Heart left ventricle (tissue), 16 donors: ENCODE measurements at regions not wholly inside any gene's neighbourhood (a gene's known extent, or its start where the extent isn't known, plus 50 kb on each side); places are given as distances from the start of the nearest gene placed in this dataset.

ENCODE experiments used
- ATAC-seq, 4 donors: fragments of 200-7000 bp; cut with Tn5 transposase; one replicate each; pipeline ENCODE4 v1.9.1; 2020 to 2022; ENCODE audit warnings: moderate library complexity in 4 of 4, mild to moderate bottlenecking in 3 of 4, moderate number of reproducible peaks in 1 of 4
- DNase-seq, 5 donors: peaks; one replicate each; pipeline ENCODE4 v3.0.0-alpha.2; 2020
- H3K27ac ChIP-seq, 12 donors: fragments of 200-600 bp; sonication (generic) in 4 of 12; one replicate each; pipeline versions ENCODE4 v1.5.0 to v1.8.0; 2016 to 2022; ENCODE audit warnings: mild to moderate bottlenecking in 2 of 12
- H3K27me3 ChIP-seq, 9 donors: fragments of 200-600 bp; sonication (generic) in 2 of 9; one replicate each; pipeline versions ENCODE4 v1.5.1 to v1.8.0; 2016 to 2022; ENCODE audit warnings: mild to moderate bottlenecking in 3 of 9
- H3K36me3 ChIP-seq, 9 donors: fragments of 200-600 bp; sonication (generic) in 2 of 9; one replicate each; pipeline versions ENCODE4 v1.5.0 to v1.8.0; 2018 to 2022; ENCODE audit warnings: mild to moderate bottlenecking in 2 of 9
- H3K4me1 ChIP-seq, 12 donors: fragments of 200-600 bp; sonication (generic) in 4 of 12; one replicate each; pipeline versions ENCODE4 v1.5.0 to v1.8.0; 2016 to 2022; ENCODE audit warnings: mild to moderate bottlenecking in 3 of 12
- H3K4me3 ChIP-seq, 12 donors: fragments of 200-600 bp; sonication (generic) in 4 of 12; one replicate each; pipeline versions ENCODE4 v1.5.0 to v1.8.0; 2017 to 2022; ENCODE audit warnings: mild to moderate bottlenecking in 9 of 12, moderate library complexity in 4 of 12
- H3K9me3 ChIP-seq, 12 donors: fragments of 200-600 bp; sonication (generic) in 4 of 12; one replicate each; pipeline versions ENCODE4 v1.5.0 to v1.8.0; 2016 to 2022; ENCODE audit warnings: mild to moderate bottlenecking in 1 of 12
- POLR2A ChIP-seq, 2 donors: fragments of 450-650 bp; IDR thresholded peaks; one replicate each; pipeline ENCODE4 v1.6.1; 2017; ENCODE audit warnings: antibody characterized with exemption in 2 of 2, mild to moderate bottlenecking in 2 of 2, moderate library complexity in 2 of 2
- WGBS, 4 donors: extraction: QIAGEN DNeasy Blood & Tissue Kit in 2 of 4; methylation state at CpG; one replicate each; pipeline versions ENCODE4 v1.1.5 to v1.1.7; 2013 to 2018; 5-methylcytosine and 5-hydroxymethylcytosine counted together
- intact Hi-C, 10 donors: fragments of 100-400 bp; cut with DNase I; formaldehyde crosslinking; loops; one replicate each; pipeline versions ENCODE4 v1.11.1 to v1.14.2; 2022
- TF ChIP-seq, protein P1 (sequence below), 12 donors: fragments of 200-600 bp; sonication (generic) in 4 of 12; IDR thresholded peaks; one replicate each; pipeline versions ENCODE4 v1.5.0 to v1.8.0; 2018 to 2022; ENCODE audit warnings: antibody characterized with exemption in 12 of 12, mild to moderate bottlenecking in 5 of 12
- donor health status: ischemic (EF 13 %, LVEDD 7.1; RV severe dilation, severe dysfunction).
- donor health status: healthy with polysubstance abuse.
- donor health status: DM: no; HTN: yes; CAD: no.
- donor health status: DM: no; HTN: no; CAD: no.
- donor health status: ischemic (EF 25% LVEDD 6.9; RV normal size, moderate dysfunction).
- donor health status: ischemic (EF 25% LVEDD 5.7; RV mildly dilated, moderate dysfunction).
- donor health status: healthy.
- donor health status: DM: yes; HTN: yes; CAD: no.
- donor health status: ischemic (EF 35%, LVEDD 5.7; RV mildly dilated, moderate dysfunction).
- donor health status: nonischemic (EF 11% LVEDD 7.7; RV severe dilation, severe dysfunction).
- donor health status: DM: yes; HTN: yes; CAD: no.
- donor health status: PGD.
- donor health status: ischemic (EF 29% LVEDD 5.4; RV normal size, mild dysfunction).
- donor health status: nonischemic (EF 23%, LVEDD 6.1; RV moderate dilation, normal function).

DNA sequence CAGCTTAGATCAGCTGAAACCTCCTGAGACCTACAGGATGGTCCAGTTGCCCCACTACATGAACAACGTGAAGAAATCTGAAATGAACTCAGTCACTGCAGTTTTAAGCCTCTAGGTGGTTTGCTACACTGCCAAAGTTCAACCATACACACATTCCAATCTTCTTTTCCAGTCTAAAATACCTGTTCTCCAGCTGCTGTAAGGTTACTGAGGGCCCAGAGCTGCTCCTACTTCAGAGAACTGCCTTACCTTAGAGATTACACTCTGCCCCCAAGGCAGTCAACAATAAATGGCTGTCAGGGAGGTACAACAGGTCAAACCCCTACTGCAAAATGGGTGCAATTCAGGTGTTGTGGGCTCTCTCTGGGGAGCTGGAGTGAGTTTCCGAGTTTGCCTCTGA lies 154.1 kb upstream of the MIR17HG start:
- Histone ChIP-seq H3K9me3 (no peaks in the 10 kb centered on the region), H3K36me3 (no peaks in the 10 kb centered on the region), H3K4me3 (no peak overlapping the region), H3K27me3 (peaks cover 0 to 6% (median 0%) of the 10 kb centered on the region in 9 donors), H3K27ac (no peak overlapping the region), H3K4me1 (no peaks in the 10 kb centered on the region)
- DNase-seq (no peak), ATAC-seq (no peak)
- 66 to 82% (median 69%) methylated on average over 2 of the region's 2 CpGs for WGBS, 4 donors
- intact Hi-C loops, result no loop called here
- no peak for TF ChIP-seq POLR2A (IDR thresholded peaks at IDR 0.05)
- TF ChIP-seq, protein P1, sequence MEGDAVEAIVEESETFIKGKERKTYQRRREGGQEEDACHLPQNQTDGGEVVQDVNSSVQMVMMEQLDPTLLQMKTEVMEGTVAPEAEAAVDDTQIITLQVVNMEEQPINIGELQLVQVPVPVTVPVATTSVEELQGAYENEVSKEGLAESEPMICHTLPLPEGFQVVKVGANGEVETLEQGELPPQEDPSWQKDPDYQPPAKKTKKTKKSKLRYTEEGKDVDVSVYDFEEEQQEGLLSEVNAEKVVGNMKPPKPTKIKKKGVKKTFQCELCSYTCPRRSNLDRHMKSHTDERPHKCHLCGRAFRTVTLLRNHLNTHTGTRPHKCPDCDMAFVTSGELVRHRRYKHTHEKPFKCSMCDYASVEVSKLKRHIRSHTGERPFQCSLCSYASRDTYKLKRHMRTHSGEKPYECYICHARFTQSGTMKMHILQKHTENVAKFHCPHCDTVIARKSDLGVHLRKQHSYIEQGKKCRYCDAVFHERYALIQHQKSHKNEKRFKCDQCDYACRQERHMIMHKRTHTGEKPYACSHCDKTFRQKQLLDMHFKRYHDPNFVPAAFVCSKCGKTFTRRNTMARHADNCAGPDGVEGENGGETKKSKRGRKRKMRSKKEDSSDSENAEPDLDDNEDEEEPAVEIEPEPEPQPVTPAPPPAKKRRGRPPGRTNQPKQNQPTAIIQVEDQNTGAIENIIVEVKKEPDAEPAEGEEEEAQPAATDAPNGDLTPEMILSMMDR (IDR thresholded peaks at IDR 0.05), result no peak

DNA sequence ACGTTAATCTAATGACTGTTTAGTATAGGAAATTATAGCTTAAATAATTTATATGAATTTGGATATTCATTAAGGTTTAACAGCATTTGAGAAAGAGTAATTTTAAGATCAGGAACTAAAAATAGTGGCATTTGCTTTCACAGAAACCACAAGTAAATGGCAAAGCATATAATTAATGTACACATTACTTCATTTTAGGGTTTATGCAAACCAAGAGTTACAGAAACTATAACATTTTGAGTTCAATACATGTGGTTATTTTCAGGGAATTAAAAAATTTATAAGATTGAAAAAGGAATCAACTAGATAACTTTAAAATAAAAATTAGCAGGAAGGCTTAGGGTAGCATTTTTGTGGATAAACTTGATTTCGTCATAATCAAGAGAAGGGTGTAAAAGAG lies 151.7 kb upstream of the MIR17HG start:
- Histone ChIP-seq H3K27me3 (peaks cover 0 to 9% (median 0%) of the 10 kb centered on the region in 9 donors), H3K27ac (no peak overlapping the region), H3K4me1 (no peaks in the 10 kb centered on the region), H3K36me3 (no peaks in the 10 kb centered on the region), H3K9me3 (no peaks in the 10 kb centered on the region), H3K4me3 (no peak overlapping the region)
- intact Hi-C loops, result no loop called here
- 72 to 80% (median 78%) methylated on average over 2 of the region's 2 CpGs for WGBS, 4 donors
- ATAC-seq (no peak), DNase-seq (no peak)
- TF ChIP-seq, protein P1 (IDR thresholded peaks at IDR 0.05), result no peak
- no peak for TF ChIP-seq POLR2A (IDR thresholded peaks at IDR 0.05)

DNA sequence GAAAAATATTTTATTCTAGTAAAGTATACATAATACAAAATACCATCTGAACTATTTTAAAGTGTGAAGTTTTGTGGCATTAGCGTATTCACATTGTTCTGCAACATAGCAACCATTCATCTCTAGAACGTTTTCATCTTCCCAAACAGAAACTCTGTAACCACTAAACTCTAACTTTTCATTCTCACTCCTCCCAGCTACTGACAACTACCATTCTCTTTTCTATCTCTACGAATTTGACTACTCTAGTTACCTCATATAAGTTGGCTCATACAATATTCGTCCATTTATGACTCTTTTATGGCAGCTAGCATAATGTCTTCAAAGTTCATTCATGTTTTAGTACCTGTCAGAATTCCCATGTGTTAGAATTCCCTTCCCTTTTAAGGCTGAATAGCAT lies 150.5 kb upstream of the MIR17HG start:
- no peak overlapping the region for H3K4me3 ChIP-seq
- 75 to 82% (median 78%) methylated on average over 4 of the region's 4 CpGs for WGBS, 4 donors
- H3K27me3 ChIP-seq, result peaks cover 0 to 9% (median 0%) of the 10 kb centered on the region in 9 donors
- no peak for TF ChIP-seq POLR2A (IDR thresholded peaks at IDR 0.05)
- TF ChIP-seq, protein P1 (IDR thresholded peaks at IDR 0.05), result no peak
- no peaks in the 10 kb centered on the region for H3K9me3 ChIP-seq
- no peaks in the 10 kb centered on the region for H3K4me1 ChIP-seq
- H3K36me3 ChIP-seq, result no peaks in the 10 kb centered on the region
- ATAC-seq (no peak), DNase-seq (no peak)
- no peak overlapping the region for H3K27ac ChIP-seq
- intact Hi-C loops, result no loop called here

DNA sequence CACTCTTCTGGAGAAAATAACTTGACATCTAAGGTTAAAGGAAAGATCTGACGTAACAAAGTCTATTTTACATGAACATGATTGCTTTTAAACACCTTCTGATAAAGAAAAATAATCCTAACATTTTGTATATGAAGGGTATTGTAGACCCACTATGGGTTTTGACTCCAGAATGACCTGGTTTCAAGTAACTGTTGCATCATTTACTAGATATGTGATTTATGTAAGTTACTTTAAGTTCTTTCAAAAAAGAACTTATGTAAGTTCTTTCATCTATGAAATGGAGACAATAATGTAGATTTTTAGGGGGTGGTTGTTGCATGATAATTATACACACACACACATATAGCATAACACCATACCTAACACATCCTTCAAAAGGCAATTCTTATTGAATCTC lies 147.6 kb upstream of the MIR17HG start:
- ATAC-seq (no peak), DNase-seq (no peak)
- Histone ChIP-seq H3K27ac (no peak overlapping the region), H3K36me3 (no peaks in the 10 kb centered on the region), H3K9me3 (no peaks in the 10 kb centered on the region), H3K4me3 (no peak overlapping the region), H3K27me3 (peaks cover 0 to 3% (median 0%) of the 10 kb centered on the region in 9 donors), H3K4me1 (no peaks in the 10 kb centered on the region)
- 82 to 91% (median 86%) methylated on average over 1 of the region's 1 CpG for whole genome bisulfite sequencing, 4 donors
- intact Hi-C loops, result no loop called here
- TF ChIP-seq, protein P1 (IDR thresholded peaks at IDR 0.05), result no peak
- TF ChIP-seq POLR2A (IDR thresholded peaks at IDR 0.05), result no peak
